K562 (cell line): ENCODE measurements at regions not wholly inside any gene's neighbourhood (a gene's known extent, or its start where the extent isn't known, plus 50 kb on each side); places are given as distances from the start of the nearest gene placed in this dataset.

ENCODE experiments used
- ATAC-seq: fragments of 200-7000 bp; cut with Tn5 transposase; 3 replicates; pipeline ENCODE4 v1.9.1; 2020; ENCODE audit warnings: moderate library complexity
- BruUV-seq: library from RNA; stranded (reverse); fragments of 400-500 nt; replicated peaks from 2 replicates; lab custom pipeline; 2021; lab: Mats Ljungman, UMichigan
- CTCF ChIA-PET: fragments of 300-600 bp; formaldehyde crosslinking; extraction: SDS; loops from one replicate; lab custom pipeline; 2021; ENCODE audit warnings: low intra/inter-chr PET ratio; lab: Yijun Ruan, JAX
- POLR2A ChIA-PET: fragments of 300-600, 350-650 bp; sonication (Branson Sonifier 250); formaldehyde crosslinking; extraction: SDS; loops from one replicate; lab custom pipeline; 2021; ENCODE audit warnings: antibody characterized with exemption, inconsistent platforms; lab: Yijun Ruan, JAX
- DNase-seq, 4 experiments: peaks; one replicate each; pipeline versions ENCODE4 v3.0.0 to v3.0.0-alpha.2; 2011 to 2018; ENCODE audit warnings: low spot score in 3 of 4, mixed read lengths in 3 of 4; ENCODE audit errors: extremely low read depth in 1 of 4
- FAIRE-seq: peaks from 2 replicates; lab custom pipeline; 2011; peaks lifted over from hg19 to GRCh38; lab: Jason Lieb, UNC
- H2AFZ ChIP-seq: 2 replicates; pipeline ENCODE4 v1.6.0; 2011; ENCODE audit warnings: low read depth, low read length, control low read depth, inconsistent platforms
- H3K27ac ChIP-seq: fragments of 200-600 bp; 3 replicates; pipeline ENCODE4 v1.8.0; 2011; ENCODE audit warnings: low read depth, mild to moderate bottlenecking, control low read depth, inconsistent platforms, low read length, moderate library complexity, mixed read lengths; ENCODE audit errors: extremely low read depth
- H3K27me3 ChIP-seq, 2 experiments: fragments of 300-600 bp in 1 of 2; 2 replicates in 1 of 2; 3 replicates in 1 of 2; pipeline versions ENCODE4 v1.6.0 to v1.8.0; 2011; ENCODE audit warnings: inconsistent platforms in 2 of 2, low read length in 2 of 2, mild to moderate bottlenecking in 1 of 2, mixed read lengths in 1 of 2, moderate library complexity in 1 of 2; ENCODE audit not compliant: control insufficient read depth in 2 of 2, insufficient read depth in 2 of 2
- H3K36me3 ChIP-seq: fragments of 300-600 bp; 3 replicates; pipeline ENCODE4 v1.8.0; 2011; ENCODE audit warnings: mild to moderate bottlenecking, low read length, inconsistent platforms; ENCODE audit not compliant: control insufficient read depth, insufficient read depth
- H3K4me1 ChIP-seq, 2 experiments: fragments of 200-600 bp in 1 of 2; replicated peaks in 1 of 2; 2 replicates in 1 of 2; 3 replicates in 1 of 2; pipeline versions ENCODE4 v1.5.1 to v1.8.0; 2011; ENCODE audit warnings: inconsistent platforms in 2 of 2, low read length in 2 of 2, mild to moderate bottlenecking in 1 of 2, mixed read lengths in 1 of 2, moderate library complexity in 1 of 2; ENCODE audit not compliant: control insufficient read depth in 2 of 2, insufficient read depth in 2 of 2
- H3K4me2 ChIP-seq: 2 replicates; pipeline ENCODE4 v1.6.1; 2011; ENCODE audit warnings: low read length, control low read depth, inconsistent platforms, mixed read lengths; ENCODE audit not compliant: insufficient read depth
- H3K4me3 ChIP-seq: fragments of 200-600 bp; sonication (generic), shearing (Covaris generic); 2 replicates; pipeline ENCODE4 v1.5.1; 2016; ENCODE audit warnings: control low read depth, inconsistent platforms
- H3K79me2 ChIP-seq: fragments of 200-600 bp; 3 replicates; pipeline ENCODE4 v1.8.0; 2011; ENCODE audit warnings: low read length, inconsistent platforms; ENCODE audit not compliant: control insufficient read depth, insufficient read depth
- H3K9ac ChIP-seq, 2 experiments: 2 replicates each; pipeline versions ENCODE4 v1.6.0 to v1.6.1; 2011; ENCODE audit warnings: low read depth in 2 of 2, low read length in 2 of 2, control low read depth in 1 of 2, inconsistent platforms in 1 of 2, mild to moderate bottlenecking in 1 of 2, mixed read lengths in 1 of 2; ENCODE audit not compliant: insufficient read depth in 1 of 2
- H3K9me1 ChIP-seq: one replicate; pipeline ENCODE4 v1.6.0; 2011; ENCODE audit warnings: inconsistent platforms, mild to moderate bottlenecking, low read length, moderate library complexity; ENCODE audit not compliant: control insufficient read depth, insufficient read depth
- H3K9me3 ChIP-seq: replicated peaks from 2 replicates; pipeline ENCODE4 v1.5.1; 2011; ENCODE audit warnings: low read depth, low read length, inconsistent platforms; ENCODE audit not compliant: control insufficient read depth, insufficient read depth
- H4K20me1 ChIP-seq: replicated peaks from 2 replicates; pipeline ENCODE4 v1.6.1; 2011; ENCODE audit warnings: low read length, inconsistent platforms, mixed read lengths; ENCODE audit not compliant: control insufficient read depth, insufficient read depth
- JUND ChIP-seq, 2 experiments: IDR thresholded peaks; 2 replicates in 1 of 2; 3 replicates in 1 of 2; pipeline ENCODE4 v1.6.1; 2011; ENCODE audit warnings: borderline replicate concordance in 2 of 2, low read depth in 2 of 2, low read length in 2 of 2, improper control_type of control experiment in 1 of 2, missing biosample characterization in 1 of 2, missing genetic modification characterization in 1 of 2, missing genetic modification reagents in 1 of 2
- RB1 ChIP-seq: fragments of 450-650 bp; IDR thresholded peaks from 2 replicates; pipeline ENCODE4 v1.6.1; 2017; ENCODE audit warnings: low read depth, mild to moderate bottlenecking
- WGBS: fragments of 100-300 bp; shearing (Covaris generic); methylation state at CpG from one replicate; pipeline ENCODE4 v1.1.6; 2016; ENCODE audit warnings: low coverage, mixed read lengths; ENCODE audit not compliant: insufficient coverage; ENCODE audit errors: missing lambda C conversion rate; 5-methylcytosine and 5-hydroxymethylcytosine counted together
- in situ Hi-C: fragments of 300-500 bp; cut with MboI; formaldehyde crosslinking; loops from 4 replicates; pipeline ENCODE4 v1.15.0; 2018; ENCODE audit warnings: inconsistent platforms, mixed read lengths
- intact Hi-C: fragments of 100-400 bp; cut with micrococcal nuclease; formaldehyde crosslinking; loops from 2 replicates; pipeline ENCODE4 v1.14.2; 2022
- TF ChIP-seq, protein P1 (sequence below), 2 experiments: fragments of 450-650 bp; formaldehyde crosslinking in 1 of 2; IDR thresholded peaks; 2 replicates each; pipeline versions ENCODE4 v1.4.0 to v1.6.1; 2014 to 2020; ENCODE audit warnings: mild to moderate bottlenecking in 2 of 2, borderline replicate concordance in 1 of 2, low read depth in 1 of 2
- TF ChIP-seq, protein P2 (sequence below): fragments of 450-650 bp; formaldehyde crosslinking; IDR thresholded peaks from 2 replicates; pipeline ENCODE4 v1.4.0; 2020; ENCODE audit warnings: mild to moderate bottlenecking, moderate library complexity
- TF ChIP-seq, protein P3 (sequence below), 3 experiments: IDR thresholded peaks in 2 of 3; conservative IDR thresholded peaks in 1 of 3; 2 replicates each; pipeline ENCODE4 v1.5.1; 2011 to 2012; ENCODE audit warnings: low read length in 3 of 3, mild to moderate bottlenecking in 3 of 3, control low read depth in 2 of 3, improper control_type of control experiment in 1 of 3, inconsistent platforms in 1 of 3, low read depth in 1 of 3, mixed read lengths in 1 of 3, moderate library complexity in 1 of 3; ENCODE audit not compliant: insufficient read depth in 2 of 3

DNA sequence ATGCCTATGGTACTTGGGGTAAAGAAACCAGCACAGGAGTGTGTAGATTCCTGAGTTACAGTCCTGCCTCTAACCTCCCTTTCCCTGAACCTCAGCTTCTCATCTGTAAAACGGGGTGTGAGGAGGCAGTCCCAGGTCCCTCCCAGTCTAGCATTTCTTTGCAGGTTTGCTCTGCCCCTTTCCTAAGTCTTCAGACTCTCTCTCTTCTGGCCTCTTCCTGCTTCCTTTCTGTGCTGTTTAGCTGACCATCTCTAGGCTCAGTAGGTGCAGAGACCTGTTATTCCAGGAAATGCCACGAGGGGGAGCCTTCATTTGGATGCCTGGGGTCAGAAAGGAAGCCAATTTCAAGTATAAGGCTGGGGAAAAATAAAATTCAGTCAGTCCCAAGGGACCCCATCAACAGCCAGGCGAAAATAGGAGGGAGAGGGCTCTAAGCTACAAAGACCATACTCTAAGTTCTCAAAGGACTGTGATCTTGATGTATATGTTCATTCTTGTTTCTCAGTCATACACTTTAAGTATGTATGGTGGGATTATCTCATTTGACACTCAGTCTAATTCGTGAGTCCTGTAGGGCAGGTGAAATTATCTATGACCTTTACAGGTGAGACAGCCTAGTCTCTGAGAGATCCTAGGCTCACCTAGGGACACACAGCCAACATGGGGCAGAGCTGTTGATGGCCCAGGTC lies 89.1 kb downstream of the NCR2 start:
- no peak overlapping the region for H3K4me3 ChIP-seq
- ChIA-PET CTCF (interaction anchor here (0.7 to 3.1 kb wide), 4 partner anchors 9 to 258 kb away, joined by 5 to 24 read pairs (median 6); no protein-coding TSS in a partner anchor), POLR2A (interaction anchor here (0.6 to 0.7 kb wide), 2 partner anchors 164 to 770 kb away, joined by 3 read pairs; partner anchors contain the start of gene GUCA1B)
- peaks cover 0 to 10% of the 10 kb centered on the region in 2 experiments; a peak in 2 of 5 replicates for H3K4me1 ChIP-seq
- H3K9me3 ChIP-seq: no peaks in the 10 kb centered on the region
- no peak overlapping the region for H3K4me2 ChIP-seq
- FAIRE-seq (peak; percentile 97), DNase-seq (peak; percentile 78 to 86 (median 82)), ATAC-seq (peak; percentile 92)
- intact Hi-C loops (loop anchor here (1.0 to 2.0 kb wide), 2 partner anchors 168 to 258 kb away; no protein-coding TSS in a partner anchor), in situ Hi-C loops (no loop called here)
- no peak overlapping the region for H2AFZ ChIP-seq
- peaks cover 9% of the 10 kb centered on the region for H4K20me1 ChIP-seq
- WGBS: 0% methylated on average over 4 of the region's 4 CpGs
- H3K9me1 ChIP-seq: no peaks in the 10 kb centered on the region
- peaks cover 23 to 58% of the 10 kb centered on the region in 2 experiments for H3K27me3 ChIP-seq
- no peaks in the 10 kb centered on the region for H3K36me3 ChIP-seq
- BruUV-seq: no TSS peak
- no peaks in the 10 kb centered on the region for H3K79me2 ChIP-seq
- H3K27ac ChIP-seq: no peak overlapping the region
- H3K9ac ChIP-seq: no peak overlapping the region
- TF ChIP-seq, protein P1, sequence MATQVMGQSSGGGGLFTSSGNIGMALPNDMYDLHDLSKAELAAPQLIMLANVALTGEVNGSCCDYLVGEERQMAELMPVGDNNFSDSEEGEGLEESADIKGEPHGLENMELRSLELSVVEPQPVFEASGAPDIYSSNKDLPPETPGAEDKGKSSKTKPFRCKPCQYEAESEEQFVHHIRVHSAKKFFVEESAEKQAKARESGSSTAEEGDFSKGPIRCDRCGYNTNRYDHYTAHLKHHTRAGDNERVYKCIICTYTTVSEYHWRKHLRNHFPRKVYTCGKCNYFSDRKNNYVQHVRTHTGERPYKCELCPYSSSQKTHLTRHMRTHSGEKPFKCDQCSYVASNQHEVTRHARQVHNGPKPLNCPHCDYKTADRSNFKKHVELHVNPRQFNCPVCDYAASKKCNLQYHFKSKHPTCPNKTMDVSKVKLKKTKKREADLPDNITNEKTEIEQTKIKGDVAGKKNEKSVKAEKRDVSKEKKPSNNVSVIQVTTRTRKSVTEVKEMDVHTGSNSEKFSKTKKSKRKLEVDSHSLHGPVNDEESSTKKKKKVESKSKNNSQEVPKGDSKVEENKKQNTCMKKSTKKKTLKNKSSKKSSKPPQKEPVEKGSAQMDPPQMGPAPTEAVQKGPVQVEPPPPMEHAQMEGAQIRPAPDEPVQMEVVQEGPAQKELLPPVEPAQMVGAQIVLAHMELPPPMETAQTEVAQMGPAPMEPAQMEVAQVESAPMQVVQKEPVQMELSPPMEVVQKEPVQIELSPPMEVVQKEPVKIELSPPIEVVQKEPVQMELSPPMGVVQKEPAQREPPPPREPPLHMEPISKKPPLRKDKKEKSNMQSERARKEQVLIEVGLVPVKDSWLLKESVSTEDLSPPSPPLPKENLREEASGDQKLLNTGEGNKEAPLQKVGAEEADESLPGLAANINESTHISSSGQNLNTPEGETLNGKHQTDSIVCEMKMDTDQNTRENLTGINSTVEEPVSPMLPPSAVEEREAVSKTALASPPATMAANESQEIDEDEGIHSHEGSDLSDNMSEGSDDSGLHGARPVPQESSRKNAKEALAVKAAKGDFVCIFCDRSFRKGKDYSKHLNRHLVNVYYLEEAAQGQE (IDR thresholded peaks at IDR 0.05; ENCODE audit: borderline replicate concordance): peak; percentile 60; the same call in 1 of the 2 replicates
- TF ChIP-seq, protein P1 (CRISPR knock-in tag; IDR thresholded peaks at IDR 0.05; ENCODE audit: low read depth): no peak
- TF ChIP-seq RB1: 0 out of 2 replicates have a peak, but pooled peaks have one; percentile 51
- TF ChIP-seq, protein P2, sequence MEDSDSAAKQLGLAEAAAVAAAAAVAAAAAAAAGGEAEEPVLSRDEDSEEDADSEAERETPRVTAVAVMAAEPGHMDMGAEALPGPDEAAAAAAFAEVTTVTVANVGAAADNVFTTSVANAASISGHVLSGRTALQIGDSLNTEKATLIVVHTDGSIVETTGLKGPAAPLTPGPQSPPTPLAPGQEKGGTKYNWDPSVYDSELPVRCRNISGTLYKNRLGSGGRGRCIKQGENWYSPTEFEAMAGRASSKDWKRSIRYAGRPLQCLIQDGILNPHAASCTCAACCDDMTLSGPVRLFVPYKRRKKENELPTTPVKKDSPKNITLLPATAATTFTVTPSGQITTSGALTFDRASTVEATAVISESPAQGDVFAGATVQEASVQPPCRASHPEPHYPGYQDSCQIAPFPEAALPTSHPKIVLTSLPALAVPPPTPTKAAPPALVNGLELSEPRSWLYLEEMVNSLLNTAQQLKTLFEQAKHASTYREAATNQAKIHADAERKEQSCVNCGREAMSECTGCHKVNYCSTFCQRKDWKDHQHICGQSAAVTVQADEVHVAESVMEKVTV: peak; percentile 61
- TF ChIP-seq, protein P3, sequence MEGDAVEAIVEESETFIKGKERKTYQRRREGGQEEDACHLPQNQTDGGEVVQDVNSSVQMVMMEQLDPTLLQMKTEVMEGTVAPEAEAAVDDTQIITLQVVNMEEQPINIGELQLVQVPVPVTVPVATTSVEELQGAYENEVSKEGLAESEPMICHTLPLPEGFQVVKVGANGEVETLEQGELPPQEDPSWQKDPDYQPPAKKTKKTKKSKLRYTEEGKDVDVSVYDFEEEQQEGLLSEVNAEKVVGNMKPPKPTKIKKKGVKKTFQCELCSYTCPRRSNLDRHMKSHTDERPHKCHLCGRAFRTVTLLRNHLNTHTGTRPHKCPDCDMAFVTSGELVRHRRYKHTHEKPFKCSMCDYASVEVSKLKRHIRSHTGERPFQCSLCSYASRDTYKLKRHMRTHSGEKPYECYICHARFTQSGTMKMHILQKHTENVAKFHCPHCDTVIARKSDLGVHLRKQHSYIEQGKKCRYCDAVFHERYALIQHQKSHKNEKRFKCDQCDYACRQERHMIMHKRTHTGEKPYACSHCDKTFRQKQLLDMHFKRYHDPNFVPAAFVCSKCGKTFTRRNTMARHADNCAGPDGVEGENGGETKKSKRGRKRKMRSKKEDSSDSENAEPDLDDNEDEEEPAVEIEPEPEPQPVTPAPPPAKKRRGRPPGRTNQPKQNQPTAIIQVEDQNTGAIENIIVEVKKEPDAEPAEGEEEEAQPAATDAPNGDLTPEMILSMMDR (IDR thresholded peaks at IDR 0.05 in 2 of 3, conservative IDR thresholded peaks at IDR 0.05 in 1 of 3; ENCODE audit: insufficient read depth in 2 of 3, low read depth in 1 of 3, low read length in 3 of 3): peak; percentile 84 to 94 (median 87)
- peak; percentile 11; the same call in 1 of the 2 replicates for TF ChIP-seq JUND (IDR thresholded peaks at IDR 0.05; ENCODE audit: borderline replicate concordance, low read depth, low read length)
- no peak; the same call in 2 of the 3 replicates for TF ChIP-seq JUND (tag; IDR thresholded peaks at IDR 0.05; ENCODE audit: borderline replicate concordance, low read depth, low read length)
